Left cardiac atrium (tissue), 4 donors: ENCODE measurements at regions not wholly inside any gene's neighbourhood (a gene's known extent, or its start where the extent isn't known, plus 50 kb on each side); places are given as distances from the start of the nearest gene placed in this dataset.

Experiments used
- ATAC-seq, 2 donors: fragments of 200-7000 bp; cut with Tn5 transposase; one replicate each; pipeline ENCODE4 v1.9.1; 2020; ENCODE audit warnings: mild to moderate bottlenecking in 2 of 2, moderate library complexity in 2 of 2
- DNase-seq: peaks from one replicate; pipeline ENCODE4 v3.0.0-alpha.2; 2020
- intact Hi-C, 2 donors: fragments of 100-400 bp; cut with DNase I; formaldehyde crosslinking; loops; one replicate each; pipeline versions ENCODE4 v1.14.1 to v1.15.1; 2022 to 2023
- donor health status: DM: no; HTN: yes; CAD: no.
- donor health status: DM: no; HTN: yes; CAD: no; lungs with severe emphysema.
- donor health status: DM: yes; HTN: yes; CAD: no.
- donor health status: Dilated cardiomyopathy.

GRCh38 chr6:145327586-145327985, 407.7 kb downstream of the EPM2A start:
- DNase-seq (no peak), ATAC-seq (no peak)
- intact Hi-C loops = no loop called here

GRCh38 chr6:145329257-145329656, 406.1 kb downstream of the EPM2A start:
- intact Hi-C loops = no loop called here
- ATAC-seq (peak in 1 of 2 donors; percentile 29), DNase-seq (no peak)

DNA sequence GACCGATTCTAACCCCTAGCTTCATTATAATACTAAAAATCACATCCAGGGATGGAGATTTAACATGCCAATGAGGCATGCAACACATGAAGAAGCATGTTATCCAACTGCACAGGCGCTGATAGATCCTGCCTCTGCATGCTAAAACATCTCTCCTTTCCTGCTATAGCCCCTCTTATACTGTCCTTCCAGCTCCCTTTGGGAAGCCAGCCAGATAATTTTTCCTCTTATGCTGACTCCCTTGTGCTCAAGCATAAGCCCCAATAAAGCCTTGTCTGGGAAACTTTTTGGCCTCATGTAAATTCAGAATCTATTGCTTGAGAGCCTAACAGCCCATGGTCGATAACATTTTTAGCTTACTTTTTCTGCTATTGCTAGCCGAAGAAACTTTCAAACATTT, 404.3 kb downstream of the EPM2A start:
- ATAC-seq (no peak), DNase-seq (no peak)
- intact Hi-C loops = no loop called here

DNA sequence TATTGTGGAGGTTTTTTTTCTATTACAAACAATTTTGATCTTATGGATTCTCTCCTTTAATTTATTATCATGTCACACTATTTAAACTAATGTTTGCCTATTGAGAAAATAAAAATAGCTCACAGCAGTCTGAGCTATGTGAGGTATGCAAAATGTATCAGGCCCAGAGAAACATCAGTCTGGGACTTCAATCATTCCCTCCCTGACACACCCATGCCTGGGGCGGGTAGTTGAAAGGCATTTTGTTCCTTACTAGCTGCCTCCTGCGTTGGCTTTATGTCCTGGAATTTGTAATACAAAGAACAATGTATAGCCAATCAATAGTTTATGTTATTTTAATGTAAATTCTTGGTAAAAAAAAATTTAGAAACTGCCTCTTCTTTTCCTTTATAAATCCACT, 403.3 kb downstream of the EPM2A start:
- no peak for ATAC-seq
- DNase-seq = no peak
- intact Hi-C loops = no loop called here

GRCh38 chr6:145336119-145336518, 399.2 kb downstream of the EPM2A start:
- intact Hi-C loops = no loop called here
- ATAC-seq (no peak), DNase-seq (no peak)

DNA sequence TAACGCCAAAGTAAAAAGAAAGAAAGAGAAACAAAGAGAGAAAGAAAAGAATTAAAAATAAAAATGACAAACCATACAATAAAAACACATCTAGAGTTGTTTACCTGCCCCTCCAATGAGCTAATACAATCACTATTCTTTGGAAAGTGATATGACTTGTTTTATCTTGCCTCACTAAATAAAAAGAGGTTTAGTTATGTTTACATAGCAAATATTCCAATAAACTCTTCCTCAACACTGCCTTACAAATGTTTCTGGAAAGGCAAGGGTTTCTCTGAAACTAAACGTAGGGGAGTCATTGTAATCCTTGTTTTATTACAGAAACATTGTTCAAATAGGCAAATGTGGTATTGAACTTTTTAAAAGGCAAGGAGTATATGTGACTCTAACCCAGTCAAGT, 396.2 kb downstream of the EPM2A start:
- DNase-seq = no peak
- intact Hi-C loops = no loop called here
- no peak for ATAC-seq

DNA sequence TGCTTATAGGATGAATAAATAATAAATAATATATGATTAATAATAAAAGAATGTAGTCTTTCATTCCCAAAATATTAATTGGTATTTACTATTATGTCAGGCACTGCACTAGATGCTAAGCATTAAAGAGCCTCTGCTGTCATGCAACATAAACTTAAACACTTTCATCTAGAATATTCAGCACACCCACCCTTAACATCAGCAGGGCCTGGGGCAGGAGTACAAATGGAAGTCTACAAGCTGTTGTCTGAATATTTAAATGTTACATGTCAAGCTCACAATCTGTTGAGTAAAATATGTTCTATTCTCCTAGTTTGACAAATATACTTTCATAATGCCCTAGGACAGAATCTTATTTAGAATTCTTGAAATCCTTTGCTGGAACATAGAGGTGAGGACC, 395.1 kb downstream of the EPM2A start:
- ATAC-seq = no peak
- intact Hi-C loops = no loop called here
- DNase-seq = no peak

DNA sequence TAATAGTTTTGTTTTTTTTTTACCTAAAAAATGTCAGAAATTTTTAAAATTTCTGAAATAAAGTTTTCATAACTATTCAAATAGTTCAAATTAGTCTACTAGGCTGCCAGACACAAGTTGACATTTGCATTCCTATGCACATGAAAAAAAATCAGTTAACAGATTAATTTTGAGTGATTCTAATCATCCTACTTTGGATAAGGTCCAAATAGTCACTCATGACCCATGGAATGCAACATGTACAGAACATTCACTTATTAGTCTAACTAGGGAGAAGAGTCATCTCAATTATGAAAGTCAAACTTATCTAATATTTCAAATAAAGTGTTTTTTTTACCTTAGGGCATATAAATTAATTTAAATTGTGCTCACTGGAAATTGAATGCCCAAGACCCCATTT, 390.2 kb downstream of the EPM2A start:
- intact Hi-C loops = no loop called here
- ATAC-seq = no peak
- DNase-seq = no peak

DNA sequence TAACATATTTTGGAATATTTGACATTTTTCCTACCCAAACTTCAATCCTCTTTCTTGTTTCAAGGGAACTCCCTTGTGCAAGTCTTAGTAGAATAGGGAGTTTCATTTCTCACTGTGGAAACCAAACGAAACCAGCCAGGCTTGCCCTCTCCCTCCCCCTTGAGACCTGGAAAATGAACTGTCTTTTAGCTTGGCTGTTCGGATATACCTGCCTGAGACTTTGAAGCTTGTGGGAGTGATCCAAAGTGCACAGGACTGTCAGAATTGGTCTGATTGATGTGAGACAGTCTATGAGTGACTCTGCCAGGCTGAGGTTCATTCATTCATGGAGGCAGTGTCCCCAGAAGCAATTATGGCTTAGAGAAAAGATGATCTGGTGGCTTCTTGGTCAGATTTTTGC, 388.1 kb downstream of the EPM2A start:
- intact Hi-C loops = no loop called here
- ATAC-seq = no peak
- DNase-seq = no peak

DNA sequence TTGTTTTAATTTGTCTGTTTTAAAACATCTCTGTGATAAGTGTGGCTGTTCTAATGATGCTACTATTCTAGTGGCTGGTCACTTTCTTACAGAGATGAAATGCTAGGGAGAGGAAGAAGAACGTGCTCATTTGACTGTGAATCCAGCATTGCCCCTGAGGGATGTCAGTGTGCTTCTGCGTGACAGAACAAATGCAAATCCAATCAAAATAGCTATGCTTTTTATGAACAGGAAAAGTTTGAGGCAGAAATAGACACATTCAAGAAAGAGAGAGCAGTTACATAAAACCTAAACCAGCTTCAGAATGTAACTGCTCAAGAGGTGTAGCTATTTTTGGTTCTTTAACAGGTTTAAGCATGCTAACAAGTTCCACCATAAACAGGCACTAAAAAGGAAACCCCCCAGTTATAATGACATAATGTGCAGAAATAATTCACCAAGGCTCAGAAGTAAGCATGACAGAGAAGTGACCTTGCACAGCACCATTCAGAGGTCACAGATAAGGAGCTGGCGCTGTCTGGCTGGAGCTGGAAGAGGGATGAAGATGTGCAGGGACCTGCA, 385.3 kb downstream of the EPM2A start:
- DNase-seq = no peak
- peak; percentile 61 to 65 for ATAC-seq
- intact Hi-C loops = no loop called here

- ATAC-seq (no peak), DNase-seq (no peak)
- intact Hi-C loops = no loop called here
Measured at GRCh38 chr6:145350928-145351327, 384.4 kb downstream of the EPM2A start.

- no peak for ATAC-seq
- intact Hi-C loops = no loop called here
- DNase-seq = no peak
Measured at GRCh38 chr6:145352382-145353080, 382.8 kb downstream of the EPM2A start.

DNA sequence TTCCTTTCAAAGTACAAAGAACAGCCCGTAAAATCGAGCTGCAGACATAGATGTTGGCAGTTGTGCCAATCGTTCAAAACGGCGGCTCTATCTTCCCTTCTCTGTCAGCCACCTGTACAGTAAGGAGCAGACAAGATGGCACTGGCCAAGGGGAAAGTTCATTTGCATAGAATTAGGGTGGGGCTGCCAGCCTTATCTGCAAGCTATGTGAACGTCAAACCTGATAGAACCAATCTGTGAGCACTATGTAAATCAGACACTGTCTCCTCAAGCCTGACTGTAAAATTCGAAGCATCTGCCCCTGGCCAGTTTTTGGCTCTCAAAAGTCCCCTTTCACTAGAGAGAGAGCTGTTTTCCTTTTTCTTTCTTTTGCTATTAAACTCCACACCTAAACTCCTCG, 374.5 kb downstream of the EPM2A start:
- no peak for ATAC-seq
- no peak for DNase-seq
- intact Hi-C loops = no loop called here

GRCh38 chr6:145367149-145367548, 368.2 kb downstream of the EPM2A start:
- intact Hi-C loops = no loop called here
- DNase-seq (no peak), ATAC-seq (no peak)

GRCh38 chr6:145368075-145368474, 367.2 kb downstream of the EPM2A start:
- intact Hi-C loops = no loop called here
- ATAC-seq (no peak), DNase-seq (no peak)

DNA sequence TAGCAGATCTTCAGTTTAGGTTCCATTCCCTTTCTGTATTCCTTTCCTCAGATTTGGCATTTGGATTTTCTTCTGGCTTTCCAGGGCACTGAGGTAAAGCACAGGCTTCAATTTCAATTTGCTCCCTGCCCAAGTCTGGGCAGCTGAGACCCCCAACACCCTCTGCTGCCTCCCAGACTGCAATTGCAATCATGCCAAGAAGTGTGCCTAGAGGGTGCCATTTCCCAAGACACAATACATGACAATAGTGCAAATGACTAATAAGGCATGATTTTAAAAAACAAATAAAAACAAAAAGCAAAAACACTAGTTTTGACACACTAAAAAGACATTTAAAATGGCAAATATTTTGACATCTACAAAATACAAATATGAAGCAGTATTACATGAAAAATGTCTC, 364.8 kb downstream of the EPM2A start:
- ATAC-seq (no peak), DNase-seq (no peak)
- intact Hi-C loops = loop anchor here in 1 of 2 donors (5.0 kb wide), 1 partner anchor 358 kb away; no protein-coding TSS in a partner anchor

- DNase-seq (peak; percentile 39), ATAC-seq (peak; percentile 97)
- intact Hi-C loops = loop anchor here in 1 of 2 donors (5.0 kb wide), 1 partner anchor 360 kb away; no protein-coding TSS in a partner anchor
Measured at GRCh38 chr6:145372671-145373151, 362.6 kb downstream of the EPM2A start.

GRCh38 chr6:145373826-145374225, 361.5 kb downstream of the EPM2A start:
- intact Hi-C loops = loop anchor here in 1 of 2 donors (5.0 kb wide), 1 partner anchor 362 kb away; no protein-coding TSS in a partner anchor
- DNase-seq = no peak
- no peak for ATAC-seq

- no peak for ATAC-seq
- DNase-seq = no peak
- intact Hi-C loops = loop anchor here in 1 of 2 donors (5.0 kb wide), 1 partner anchor 362 kb away; no protein-coding TSS in a partner anchor
Measured at GRCh38 chr6:145374570-145374969, 360.8 kb downstream of the EPM2A start.

GRCh38 chr6:145375502-145375901, 359.8 kb downstream of the EPM2A start:
- intact Hi-C loops = no loop called here
- DNase-seq (no peak), ATAC-seq (no peak)

DNA sequence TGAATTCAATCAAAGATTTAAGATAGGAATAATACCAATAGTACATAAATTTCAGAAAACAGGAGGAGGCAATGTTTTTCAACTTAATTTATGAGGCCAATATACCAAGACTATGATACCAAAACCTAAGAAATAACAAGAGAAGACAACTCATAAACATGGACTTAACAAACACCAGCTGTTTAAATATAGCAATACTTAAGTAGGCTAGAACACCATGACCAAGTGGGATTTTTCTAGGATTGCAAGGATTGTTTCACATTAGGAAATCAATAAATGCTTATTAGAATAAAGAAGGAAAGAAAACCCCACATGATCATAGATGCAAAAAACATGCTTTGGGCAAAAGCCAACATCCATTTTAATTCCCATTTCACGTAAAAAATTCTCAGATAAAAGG, 355.1 kb downstream of the EPM2A start:
- intact Hi-C loops = no loop called here
- DNase-seq (no peak), ATAC-seq (no peak)
